GM21619 (cell line): ENCODE measurements at regions not wholly inside any gene's neighbourhood (a gene's known extent, or its start where the extent isn't known, plus 50 kb on each side); places are given as distances from the start of the nearest gene placed in this dataset.
"Not testable (repeated sequence)": the region's sequence is repeated elsewhere in the genome, so short reads cannot be mapped to it uniquely, and the experiment has no call there.

ENCODE experiments used
- ATAC-seq: cut with Tn5 transposase; IDR thresholded peaks from one replicate; pipeline ENCODE4 v1.9.1; 2021; ENCODE audit not compliant: unreplicated experiment

- no peak for ATAC-seq
These were observed 204.5 kb downstream of the LPIN1 start for GRCh38 chr2:11950896-11951295.

- ATAC-seq: not testable (repeated sequence)
These were observed 205.1 kb downstream of the LPIN1 start for GRCh38 chr2:11951492-11951891.

GRCh38 chr2:11953258-11953657, 206.8 kb downstream of the LPIN1 start:
- no peak for ATAC-seq

- no peak for ATAC-seq
These were observed 208.9 kb downstream of the LPIN1 start for GRCh38 chr2:11955314-11955713.

GRCh38 chr2:11955884-11956291, 209.5 kb downstream of the LPIN1 start:
- ATAC-seq: no peak

- no peak for ATAC-seq
These were observed 216.4 kb downstream of the LPIN1 start for GRCh38 chr2:11962707-11963328.

- no peak for ATAC-seq
These were observed 217.5 kb downstream of the LPIN1 start for GRCh38 chr2:11963966-11964365.

GRCh38 chr2:11967946-11968465, 221.6 kb downstream of the LPIN1 start:
- no peak for ATAC-seq

GRCh38 chr2:11968521-11968920, 222.1 kb downstream of the LPIN1 start:
- no peak for ATAC-seq

GRCh38 chr2:11969774-11970173, 223.3 kb downstream of the LPIN1 start:
- ATAC-seq: no peak

GRCh38 chr2:11974573-11974972, 228.1 kb downstream of the LPIN1 start:
- ATAC-seq: no peak

GRCh38 chr2:11975373-11975772, 228.9 kb downstream of the LPIN1 start:
- no peak for ATAC-seq

- ATAC-seq: no peak
These were observed 229.6 kb downstream of the LPIN1 start for GRCh38 chr2:11976073-11976472.

GRCh38 chr2:11977766-11978524, 231.5 kb downstream of the LPIN1 start:
- ATAC-seq: peak; percentile 51

GRCh38 chr2:11980809-11981208, 234.4 kb downstream of the LPIN1 start:
- ATAC-seq: no peak

GRCh38 chr2:11983401-11983800, 237.0 kb downstream of the LPIN1 start:
- no peak for ATAC-seq

- ATAC-seq: no peak
These were observed 237.4 kb downstream of the LPIN1 start for GRCh38 chr2:11983870-11984269.

- ATAC-seq: no peak
These were observed 238.1 kb downstream of the LPIN1 start for GRCh38 chr2:11984316-11985158.

GRCh38 chr2:11985817-11986566, 239.6 kb downstream of the LPIN1 start:
- no peak for ATAC-seq

GRCh38 chr2:11987151-11987550, 240.7 kb downstream of the LPIN1 start:
- ATAC-seq: no peak
